ENCODE measurements at regions not wholly inside any gene's neighbourhood (a gene's known extent, or its start where the extent isn't known, plus 50 kb on each side); places are given as distances from the start of the nearest gene placed in this dataset.

DNA sequence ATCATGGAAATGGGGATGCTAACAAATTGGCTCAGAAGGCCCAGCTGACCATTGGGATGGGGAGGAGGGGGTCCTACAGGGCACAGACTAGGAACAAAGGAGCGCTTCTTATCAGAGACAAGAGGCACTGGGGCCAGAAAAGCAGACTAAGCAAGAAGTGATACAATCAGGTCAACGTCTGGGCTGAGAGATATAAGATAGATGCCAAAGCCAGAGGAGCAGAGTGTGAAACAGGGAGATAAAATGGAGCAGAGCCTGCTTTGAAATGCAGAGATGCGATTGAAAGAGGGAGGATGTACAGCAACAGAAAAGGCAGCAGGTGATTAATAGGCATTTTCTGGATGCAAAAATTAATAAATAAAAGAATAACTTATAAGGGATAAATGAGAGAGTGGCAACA lies 127.5 kb upstream of the SAMSN1 start:
- TF ChIP-seq CTCF (IDR thresholded peaks at IDR 0.05 in 4 of 5, conservative IDR thresholded peaks at IDR 0.05 in 1 of 5) (no peak), POLR2A (IDR thresholded peaks at IDR 0.05) (no peak)
